HepG2 (cell line): ENCODE measurements at regions not wholly inside any gene's neighbourhood (a gene's known extent, or its start where the extent isn't known, plus 50 kb on each side); places are given as distances from the start of the nearest gene placed in this dataset.

ENCODE experiments used
- ATAC-seq: fragments of 200-7000 bp; cut with Tn5 transposase; 3 replicates; pipeline ENCODE4 v1.9.1; 2020; ENCODE audit warnings: mild to moderate bottlenecking, moderate library complexity
- BruUV-seq: library from RNA; stranded (reverse); fragments of 400-500 nt; replicated peaks from 2 replicates; lab custom pipeline; 2021; lab: Mats Ljungman, UMichigan
- CTCF ChIA-PET: fragments of 300-600 bp; formaldehyde crosslinking; extraction: SDS; loops from one replicate; lab custom pipeline; 2021; ENCODE audit warnings: low total read pairs, inconsistent platforms, low intra/inter-chr PET ratio; lab: Yijun Ruan, JAX
- POLR2A ChIA-PET: fragments of 350-600 bp; sonication (Branson Sonifier 250); formaldehyde crosslinking; loops from one replicate; lab custom pipeline; 2020; ENCODE audit warnings: antibody characterized with exemption, inconsistent platforms; lab: Yijun Ruan, JAX
- DNase-seq: peaks from one replicate; pipeline ENCODE4 v3.0.0-alpha.2; 2015; ENCODE audit warnings: low spot score
- FAIRE-seq: peaks from 3 replicates; lab custom pipeline; 2011; peaks lifted over from hg19 to GRCh38; lab: Jason Lieb, UNC
- H2AFZ ChIP-seq: one replicate; pipeline ENCODE4 v1.6.1; 2011; ENCODE audit warnings: low read length, inconsistent platforms
- H3K27ac ChIP-seq: fragments of 300-600 bp; 3 replicates; pipeline ENCODE4 v1.8.0; 2011; ENCODE audit warnings: mixed run types, mild to moderate bottlenecking, mixed read lengths, low read length, inconsistent platforms; ENCODE audit not compliant: insufficient read depth; ENCODE audit errors: extremely low read length
- H3K27me3 ChIP-seq, 2 experiments: fragments of 200-600 bp in 1 of 2; 2 replicates in 1 of 2; 3 replicates in 1 of 2; pipeline versions ENCODE4 v1.6.0 to v1.8.0; 2011; ENCODE audit warnings: low read length in 2 of 2, mild to moderate bottlenecking in 2 of 2, moderate library complexity in 2 of 2, inconsistent platforms in 1 of 2; ENCODE audit not compliant: insufficient read depth in 2 of 2, control insufficient read depth in 1 of 2
- H3K36me3 ChIP-seq, 2 experiments: fragments of 200-600 bp in 1 of 2; replicated peaks in 1 of 2; 2 replicates in 1 of 2; 3 replicates in 1 of 2; pipeline versions ENCODE4 v1.5.1 to v1.8.0; 2011; ENCODE audit warnings: low read length in 2 of 2, inconsistent platforms in 1 of 2; ENCODE audit not compliant: insufficient read depth in 2 of 2, control insufficient read depth in 1 of 2
- H3K4me1 ChIP-seq: 2 replicates; pipeline ENCODE4 v1.5.1; 2012; ENCODE audit warnings: low read length, inconsistent platforms; ENCODE audit not compliant: insufficient read depth
- H3K4me2 ChIP-seq: 2 replicates; pipeline ENCODE4 v1.6.0; 2011; ENCODE audit warnings: low read depth, low read length, inconsistent platforms
- H3K4me3 ChIP-seq, 3 experiments: fragments of 200-600 bp in 1 of 3; sonication (generic), shearing (Covaris generic) in 1 of 3; replicated peaks in 1 of 3; 2 replicates each; pipeline ENCODE4 v1.5.1; 2011 to 2016; ENCODE audit warnings: low read length in 3 of 3, inconsistent platforms in 2 of 3, low read depth in 2 of 3, mild to moderate bottlenecking in 2 of 3, control low read depth in 1 of 3, mixed read lengths in 1 of 3; ENCODE audit not compliant: insufficient read depth in 1 of 3
- H3K79me2 ChIP-seq: one replicate; pipeline ENCODE4 v1.6.1; 2011; ENCODE audit warnings: low read length, inconsistent platforms; ENCODE audit not compliant: insufficient read depth
- H3K9ac ChIP-seq: 2 replicates; pipeline ENCODE4 v1.6.0; 2011; ENCODE audit warnings: mild to moderate bottlenecking, low read depth, low read length, inconsistent platforms; ENCODE audit not compliant: insufficient read depth
- H3K9me3 ChIP-seq: 2 replicates; pipeline ENCODE4 v1.5.1; 2012; ENCODE audit warnings: mild to moderate bottlenecking, low read length
- H4K20me1 ChIP-seq: 2 replicates; pipeline ENCODE4 v1.6.0; 2011; ENCODE audit warnings: inconsistent platforms, mild to moderate bottlenecking, low read length, moderate library complexity; ENCODE audit not compliant: insufficient read depth
- ESRRA ChIP-seq: sonication (generic); formaldehyde crosslinking; IDR thresholded peaks from 2 replicates; pipeline ENCODE4 v1.5.1; 2020; ENCODE audit warnings: mild to moderate bottlenecking, low read depth, missing genetic modification reagents
- IRX3 ChIP-seq: sonication (generic); formaldehyde crosslinking; IDR thresholded peaks from 2 replicates; pipeline ENCODE4 v1.8.1; 2023; ENCODE audit warnings: mild to moderate bottlenecking, low read depth, missing genetic modification reagents, borderline replicate concordance
- KDM6A ChIP-seq: IDR thresholded peaks from 2 replicates; pipeline ENCODE4 v1.6.1; 2016; ENCODE audit warnings: low read depth
- MTA3 ChIP-seq: sonication (generic); formaldehyde crosslinking; IDR thresholded peaks from 2 replicates; pipeline ENCODE4 v1.4.0; 2020; ENCODE audit warnings: missing genetic modification reagents
- PTBP1 ChIP-seq: fragments of 200-400 bp; formaldehyde crosslinking; IDR thresholded peaks from 2 replicates; pipeline ENCODE4 v1.6.1; 2018; ENCODE audit warnings: low read length, low read depth; ENCODE audit not compliant: poor library complexity, severe bottlenecking
- WGBS: methylation state at CpG from one replicate; pipeline ENCODE4 v1.1.6; 2017; ENCODE audit warnings: low lambda C conversion rate; 5-methylcytosine and 5-hydroxymethylcytosine counted together
- in situ Hi-C: cut with HindIII; loops from 2 replicates; pipeline ENCODE4 v1.10.0; 2017; ENCODE audit warnings: low pct_unique_long_range_greater_than_20kb; ENCODE audit not compliant: extremely low pct_ligation_motif_present
- intact Hi-C: fragments of 100-400 bp; cut with micrococcal nuclease; formaldehyde crosslinking; loops from one replicate; pipeline ENCODE4 v1.10.0; 2022; ENCODE audit not compliant: unreplicated experiment
- TF ChIP-seq, protein P1 (sequence below): sonication (generic); formaldehyde crosslinking; IDR thresholded peaks from 2 replicates; pipeline ENCODE4 v1.8.0; 2022; ENCODE audit warnings: mild to moderate bottlenecking, missing genetic modification reagents; ENCODE audit not compliant: insufficient replicate concordance
- TF ChIP-seq, protein P2 (sequence below): IDR thresholded peaks from 2 replicates; pipeline ENCODE4 v1.6.1; 2012; ENCODE audit warnings: low read depth, low read length, improper control_type of control experiment
- TF ChIP-seq, protein P3 (sequence below): sonication (generic); formaldehyde crosslinking; IDR thresholded peaks from 2 replicates; pipeline ENCODE4; 2020; ENCODE audit warnings: missing genetic modification reagents, mild to moderate bottlenecking, borderline replicate concordance

DNA sequence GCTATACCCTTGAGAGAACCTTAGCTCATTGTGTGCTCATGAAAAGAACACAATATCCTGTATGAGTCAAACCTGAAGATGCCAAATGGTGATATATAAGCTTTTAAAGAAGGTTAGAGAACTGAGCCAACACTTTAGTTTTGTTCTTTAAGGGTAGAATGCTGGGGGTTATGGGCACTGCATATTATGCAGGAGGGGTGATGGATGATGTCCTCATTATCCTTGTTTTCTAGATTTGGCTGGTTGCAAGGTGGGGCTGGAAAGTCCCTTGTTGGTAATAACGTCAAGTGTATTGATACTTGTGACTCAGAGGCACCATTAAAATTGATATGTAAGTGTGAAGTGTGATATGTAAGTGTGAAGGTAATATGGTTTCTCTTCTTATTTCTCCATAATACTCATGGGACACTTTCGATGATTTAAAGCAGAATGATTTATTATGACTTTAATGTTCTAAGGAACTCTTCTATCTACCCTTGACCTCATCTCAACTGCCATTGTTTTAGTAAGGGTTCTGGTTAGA lies 113.7 kb upstream of the DTNBP1 start:
- DNase-seq (no peak), FAIRE-seq (no peak), ATAC-seq (no peak)
- no peak overlapping the region for H3K9ac ChIP-seq
- H3K9me3 ChIP-seq = no peaks in the 10 kb centered on the region
- H3K27ac ChIP-seq = no peak overlapping the region
- 20% methylated on average over 2 of the region's 2 CpGs for WGBS
- no peaks in the 10 kb centered on the region for H4K20me1 ChIP-seq
- peaks cover 0 to 9% of the 10 kb centered on the region in 2 experiments; a peak in 2 of 5 replicates for H3K27me3 ChIP-seq
- no TSS peak for BruUV-seq
- CTCF ChIA-PET = no interaction called here
- no peaks in the 10 kb centered on the region for H3K36me3 ChIP-seq
- in situ Hi-C loops = no loop called here
- POLR2A ChIA-PET = no interaction called here
- no peaks in the 10 kb centered on the region for H3K4me1 ChIP-seq
- no peaks in the 10 kb centered on the region for H3K79me2 ChIP-seq
- TF ChIP-seq, protein P1, sequence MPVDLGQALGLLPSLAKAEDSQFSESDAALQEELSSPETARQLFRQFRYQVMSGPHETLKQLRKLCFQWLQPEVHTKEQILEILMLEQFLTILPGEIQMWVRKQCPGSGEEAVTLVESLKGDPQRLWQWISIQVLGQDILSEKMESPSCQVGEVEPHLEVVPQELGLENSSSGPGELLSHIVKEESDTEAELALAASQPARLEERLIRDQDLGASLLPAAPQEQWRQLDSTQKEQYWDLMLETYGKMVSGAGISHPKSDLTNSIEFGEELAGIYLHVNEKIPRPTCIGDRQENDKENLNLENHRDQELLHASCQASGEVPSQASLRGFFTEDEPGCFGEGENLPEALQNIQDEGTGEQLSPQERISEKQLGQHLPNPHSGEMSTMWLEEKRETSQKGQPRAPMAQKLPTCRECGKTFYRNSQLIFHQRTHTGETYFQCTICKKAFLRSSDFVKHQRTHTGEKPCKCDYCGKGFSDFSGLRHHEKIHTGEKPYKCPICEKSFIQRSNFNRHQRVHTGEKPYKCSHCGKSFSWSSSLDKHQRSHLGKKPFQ (CRISPR knock-in tag) = no peak
- TF ChIP-seq IRX3 (CRISPR knock-in tag) (no peak), KDM6A (no peak), MTA3 (no peak), PTBP1 (no peak), ESRRA (CRISPR knock-in tag) (no peak)
- TF ChIP-seq, protein P2, sequence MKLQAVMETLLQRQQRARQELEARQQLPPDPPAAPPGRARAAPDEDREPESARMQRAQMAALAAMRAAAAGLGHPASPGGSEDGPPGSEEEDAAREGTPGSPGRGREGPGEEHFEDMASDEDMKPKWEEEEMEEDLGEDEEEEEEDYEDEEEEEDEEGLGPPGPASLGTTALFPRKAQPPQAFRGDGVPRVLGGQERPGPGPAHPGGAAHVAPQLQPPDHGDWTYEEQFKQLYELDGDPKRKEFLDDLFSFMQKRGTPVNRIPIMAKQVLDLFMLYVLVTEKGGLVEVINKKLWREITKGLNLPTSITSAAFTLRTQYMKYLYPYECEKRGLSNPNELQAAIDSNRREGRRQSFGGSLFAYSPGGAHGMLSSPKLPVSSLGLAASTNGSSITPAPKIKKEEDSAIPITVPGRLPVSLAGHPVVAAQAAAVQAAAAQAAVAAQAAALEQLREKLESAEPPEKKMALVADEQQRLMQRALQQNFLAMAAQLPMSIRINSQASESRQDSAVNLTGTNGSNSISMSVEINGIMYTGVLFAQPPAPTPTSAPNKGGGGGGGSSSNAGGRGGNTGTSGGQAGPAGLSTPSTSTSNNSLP = no peak
- TF ChIP-seq, protein P3, sequence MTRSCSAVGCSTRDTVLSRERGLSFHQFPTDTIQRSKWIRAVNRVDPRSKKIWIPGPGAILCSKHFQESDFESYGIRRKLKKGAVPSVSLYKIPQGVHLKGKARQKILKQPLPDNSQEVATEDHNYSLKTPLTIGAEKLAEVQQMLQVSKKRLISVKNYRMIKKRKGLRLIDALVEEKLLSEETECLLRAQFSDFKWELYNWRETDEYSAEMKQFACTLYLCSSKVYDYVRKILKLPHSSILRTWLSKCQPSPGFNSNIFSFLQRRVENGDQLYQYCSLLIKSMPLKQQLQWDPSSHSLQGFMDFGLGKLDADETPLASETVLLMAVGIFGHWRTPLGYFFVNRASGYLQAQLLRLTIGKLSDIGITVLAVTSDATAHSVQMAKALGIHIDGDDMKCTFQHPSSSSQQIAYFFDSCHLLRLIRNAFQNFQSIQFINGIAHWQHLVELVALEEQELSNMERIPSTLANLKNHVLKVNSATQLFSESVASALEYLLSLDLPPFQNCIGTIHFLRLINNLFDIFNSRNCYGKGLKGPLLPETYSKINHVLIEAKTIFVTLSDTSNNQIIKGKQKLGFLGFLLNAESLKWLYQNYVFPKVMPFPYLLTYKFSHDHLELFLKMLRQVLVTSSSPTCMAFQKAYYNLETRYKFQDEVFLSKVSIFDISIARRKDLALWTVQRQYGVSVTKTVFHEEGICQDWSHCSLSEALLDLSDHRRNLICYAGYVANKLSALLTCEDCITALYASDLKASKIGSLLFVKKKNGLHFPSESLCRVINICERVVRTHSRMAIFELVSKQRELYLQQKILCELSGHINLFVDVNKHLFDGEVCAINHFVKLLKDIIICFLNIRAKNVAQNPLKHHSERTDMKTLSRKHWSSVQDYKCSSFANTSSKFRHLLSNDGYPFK (CRISPR knock-in tag) = no peak
- H2AFZ ChIP-seq = no peak overlapping the region
- H3K4me2 ChIP-seq = no peak overlapping the region
- no peak overlapping the region for H3K4me3 ChIP-seq
- intact Hi-C loops = no loop called here
